HCEC 1CT (cell line): ENCODE measurements at regions not wholly inside any gene's neighbourhood (a gene's known extent, or its start where the extent isn't known, plus 50 kb on each side); places are given as distances from the start of the nearest gene placed in this dataset.

Experiments used
- DNase-seq: peaks from one replicate; pipeline ENCODE4 v3.0.0-alpha.2; 2017

- DNase-seq, result no peak
These were observed 50.3 kb upstream of the DPH6 start for GRCh38 chr15:35596285-35596684.

GRCh38 chr15:35602836-35603235, 56.9 kb upstream of the DPH6 start:
- DNase-seq, result no peak

- DNase-seq, result peak; percentile 46
These were observed 57.3 kb upstream of the DPH6 start for GRCh38 chr15:35603301-35603700.

GRCh38 chr15:35603856-35604255, 57.9 kb upstream of the DPH6 start:
- DNase-seq, result no peak

GRCh38 chr15:35605764-35606449, 59.9 kb upstream of the DPH6 start:
- DNase-seq, result no peak

- no peak for DNase-seq
These were observed 60.5 kb upstream of the DPH6 start for GRCh38 chr15:35606450-35606779.

- no peak for DNase-seq
These were observed 70.7 kb upstream of the DPH6 start for GRCh38 chr15:35616498-35617271.

GRCh38 chr15:35618260-35619188, 72.6 kb upstream of the DPH6 start:
- DNase-seq, result no peak

- DNase-seq, result no peak
These were observed 76.8 kb upstream of the DPH6 start for GRCh38 chr15:35622641-35623340.

GRCh38 chr15:35624881-35625280, 78.9 kb upstream of the DPH6 start:
- DNase-seq, result peak; percentile 77

- DNase-seq, result no peak
These were observed 80.8 kb upstream of the DPH6 start for GRCh38 chr15:35626571-35627318.

- DNase-seq, result no peak
These were observed 81.7 kb upstream of the DPH6 start for GRCh38 chr15:35627696-35628095.

- no peak for DNase-seq
These were observed 83.8 kb upstream of the DPH6 start for GRCh38 chr15:35629766-35630165.

GRCh38 chr15:35630532-35630931, 84.6 kb upstream of the DPH6 start:
- DNase-seq, result no peak

- no peak for DNase-seq
These were observed 85.0 kb upstream of the DPH6 start for GRCh38 chr15:35630985-35631384.

GRCh38 chr15:35633677-35634076, 87.7 kb upstream of the DPH6 start:
- no peak for DNase-seq

GRCh38 chr15:35646790-35647189, 100.8 kb upstream of the DPH6 start:
- no peak for DNase-seq

- DNase-seq, result no peak
These were observed 101.3 kb upstream of the DPH6 start for GRCh38 chr15:35647303-35647702.

- DNase-seq, result no peak
These were observed 103.0 kb upstream of the DPH6 start for GRCh38 chr15:35648941-35649340.

- DNase-seq, result no peak
These were observed 103.6 kb upstream of the DPH6 start for GRCh38 chr15:35649575-35649974.

- DNase-seq, result no peak
These were observed 108.4 kb upstream of the DPH6 start for GRCh38 chr15:35654332-35654731.

GRCh38 chr15:35657679-35658311, 111.8 kb upstream of the DPH6 start:
- DNase-seq, result peak; percentile 30
